ENCODE measurements at regions not wholly inside any gene's neighbourhood (a gene's known extent, or its start where the extent isn't known, plus 50 kb on each side); places are given as distances from the start of the nearest gene placed in this dataset.

- H4K20me1 ChIP-seq (ENCODE audit: insufficient read depth) = no peaks in the 10 kb centered on the region
- no peak overlapping the region for H3K27ac ChIP-seq
- no peaks in the 10 kb centered on the region for H3K27me3 ChIP-seq (ENCODE audit: insufficient read depth, low read depth)
- no peak overlapping the region for H3K4me2 ChIP-seq
- TF ChIP-seq, protein P1, sequence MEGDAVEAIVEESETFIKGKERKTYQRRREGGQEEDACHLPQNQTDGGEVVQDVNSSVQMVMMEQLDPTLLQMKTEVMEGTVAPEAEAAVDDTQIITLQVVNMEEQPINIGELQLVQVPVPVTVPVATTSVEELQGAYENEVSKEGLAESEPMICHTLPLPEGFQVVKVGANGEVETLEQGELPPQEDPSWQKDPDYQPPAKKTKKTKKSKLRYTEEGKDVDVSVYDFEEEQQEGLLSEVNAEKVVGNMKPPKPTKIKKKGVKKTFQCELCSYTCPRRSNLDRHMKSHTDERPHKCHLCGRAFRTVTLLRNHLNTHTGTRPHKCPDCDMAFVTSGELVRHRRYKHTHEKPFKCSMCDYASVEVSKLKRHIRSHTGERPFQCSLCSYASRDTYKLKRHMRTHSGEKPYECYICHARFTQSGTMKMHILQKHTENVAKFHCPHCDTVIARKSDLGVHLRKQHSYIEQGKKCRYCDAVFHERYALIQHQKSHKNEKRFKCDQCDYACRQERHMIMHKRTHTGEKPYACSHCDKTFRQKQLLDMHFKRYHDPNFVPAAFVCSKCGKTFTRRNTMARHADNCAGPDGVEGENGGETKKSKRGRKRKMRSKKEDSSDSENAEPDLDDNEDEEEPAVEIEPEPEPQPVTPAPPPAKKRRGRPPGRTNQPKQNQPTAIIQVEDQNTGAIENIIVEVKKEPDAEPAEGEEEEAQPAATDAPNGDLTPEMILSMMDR (conservative IDR thresholded peaks at IDR 0.05; ENCODE audit: low read depth, low read length) = no peak
- no peaks in the 10 kb centered on the region for H3K4me1 ChIP-seq (ENCODE audit: low read depth, poor library complexity, severe bottlenecking)
- H3K36me3 ChIP-seq (ENCODE audit: insufficient read depth) = no peaks in the 10 kb centered on the region
- H3K79me2 ChIP-seq (ENCODE audit: insufficient read depth, low read depth) = no peaks in the 10 kb centered on the region
- H2AFZ ChIP-seq (ENCODE audit: low read depth) = no peak overlapping the region
- H3K9ac ChIP-seq = no peak overlapping the region
- H3K4me3 ChIP-seq (IDR thresholded peaks at IDR 0.05; ENCODE audit: insufficient read depth, low read depth, low read length) = no peak overlapping the region
Measured at GRCh38 chr11:109347304-109347703, 74.7 kb upstream of the C11orf87 start.

DNA sequence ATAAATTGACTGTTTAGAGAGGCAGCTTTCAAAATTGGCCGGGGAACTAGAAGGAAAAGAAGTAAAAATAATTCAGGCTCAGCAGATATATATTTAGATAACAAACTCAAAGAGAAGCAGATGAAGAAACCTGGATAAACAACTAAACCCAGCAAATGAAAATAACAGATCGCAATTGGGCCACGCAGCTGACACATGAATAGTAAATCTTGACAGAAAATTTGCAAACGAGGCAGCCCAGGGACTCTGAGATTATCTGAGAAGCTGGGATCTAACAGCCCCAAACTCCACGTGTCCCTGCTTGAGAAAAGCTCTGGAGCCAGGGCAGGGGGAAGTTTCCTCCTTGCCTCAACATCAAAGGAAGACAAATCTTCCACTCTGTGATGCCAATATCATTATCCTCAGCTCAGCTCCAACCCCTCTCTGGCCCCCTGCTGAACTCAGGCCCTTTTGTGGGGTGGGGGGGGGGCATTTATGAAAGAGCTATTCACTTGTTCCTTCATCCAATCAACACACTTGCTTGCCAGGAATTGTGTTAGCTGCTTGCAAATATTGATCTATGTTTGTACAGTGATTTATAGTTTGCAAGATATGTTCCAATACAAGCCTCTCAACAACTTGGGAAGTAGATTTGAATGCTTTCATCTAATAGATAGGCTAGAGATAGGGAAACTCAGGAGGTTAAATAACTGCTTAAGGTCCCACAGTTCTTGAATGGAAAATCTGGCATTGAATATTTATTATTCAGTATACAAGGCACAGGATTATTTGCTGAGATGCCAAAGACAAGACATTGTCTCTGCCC, 72.5 kb upstream of the C11orf87 start:
- H3K36me3 ChIP-seq (ENCODE audit: insufficient read depth) = no peaks in the 10 kb centered on the region
- no peaks in the 10 kb centered on the region for H3K4me1 ChIP-seq (ENCODE audit: low read depth, poor library complexity, severe bottlenecking)

GRCh38 chr11:109350091-109350490, 71.9 kb upstream of the C11orf87 start:
- Histone ChIP-seq H3K4me3 (IDR thresholded peaks at IDR 0.05; ENCODE audit: insufficient read depth, low read depth, low read length) (no peak overlapping the region), H3K27me3 (ENCODE audit: insufficient read depth, low read depth) (no peaks in the 10 kb centered on the region), H3K4me1 (ENCODE audit: low read depth, poor library complexity, severe bottlenecking) (no peaks in the 10 kb centered on the region), H2AFZ (ENCODE audit: low read depth) (no peak overlapping the region), H3K9ac (no peak overlapping the region), H3K4me2 (no peak overlapping the region), H3K27ac (no peak overlapping the region), H4K20me1 (ENCODE audit: insufficient read depth) (no peaks in the 10 kb centered on the region), H3K36me3 (ENCODE audit: insufficient read depth) (no peaks in the 10 kb centered on the region), H3K79me2 (ENCODE audit: insufficient read depth, low read depth) (no peaks in the 10 kb centered on the region)
- TF ChIP-seq, protein P1 (conservative IDR thresholded peaks at IDR 0.05; ENCODE audit: low read depth, low read length) = no peak

More for the DNA sequence above, 72.5 kb upstream of the C11orf87 start:
- TF ChIP-seq, protein P1 (conservative IDR thresholded peaks at IDR 0.05; ENCODE audit: low read depth, low read length) = no peak
- Histone ChIP-seq H2AFZ (ENCODE audit: low read depth) (no peak overlapping the region), H3K4me3 (IDR thresholded peaks at IDR 0.05; ENCODE audit: insufficient read depth, low read depth, low read length) (no peak overlapping the region), H3K27me3 (ENCODE audit: insufficient read depth, low read depth) (no peaks in the 10 kb centered on the region), H4K20me1 (ENCODE audit: insufficient read depth) (no peaks in the 10 kb centered on the region), H3K27ac (no peak overlapping the region), H3K4me2 (no peak overlapping the region), H3K9ac (no peak overlapping the region), H3K79me2 (ENCODE audit: insufficient read depth, low read depth) (no peaks in the 10 kb centered on the region)

GRCh38 chr11:109362059-109362458, 59.9 kb upstream of the C11orf87 start:
- Histone ChIP-seq H3K79me2 (ENCODE audit: insufficient read depth, low read depth) (no peaks in the 10 kb centered on the region), H3K27ac (no peak overlapping the region), H3K4me2 (no peak overlapping the region), H4K20me1 (ENCODE audit: insufficient read depth) (no peaks in the 10 kb centered on the region), H3K36me3 (ENCODE audit: insufficient read depth) (no peaks in the 10 kb centered on the region), H3K9ac (no peak overlapping the region), H2AFZ (ENCODE audit: low read depth) (no peak overlapping the region), H3K27me3 (ENCODE audit: insufficient read depth, low read depth) (no peaks in the 10 kb centered on the region), H3K4me3 (IDR thresholded peaks at IDR 0.05; ENCODE audit: insufficient read depth, low read depth, low read length) (no peak overlapping the region), H3K4me1 (ENCODE audit: low read depth, poor library complexity, severe bottlenecking) (no peaks in the 10 kb centered on the region)
- TF ChIP-seq, protein P1 (conservative IDR thresholded peaks at IDR 0.05; ENCODE audit: low read depth, low read length) = no peak
